HG02884 (cell line): ENCODE measurements at regions not wholly inside any gene's neighbourhood (a gene's known extent, or its start where the extent isn't known, plus 50 kb on each side); places are given as distances from the start of the nearest gene placed in this dataset.

Experiments used
- ATAC-seq: cut with Tn5 transposase; IDR thresholded peaks from one replicate; pipeline ENCODE4 v1.9.1; 2021; ENCODE audit warnings: mild to moderate bottlenecking, moderate library complexity; ENCODE audit not compliant: unreplicated experiment

GRCh38 chr2:611519-611918 lies 65.7 kb downstream of the TMEM18 start:
- ATAC-seq, result no peak

DNA sequence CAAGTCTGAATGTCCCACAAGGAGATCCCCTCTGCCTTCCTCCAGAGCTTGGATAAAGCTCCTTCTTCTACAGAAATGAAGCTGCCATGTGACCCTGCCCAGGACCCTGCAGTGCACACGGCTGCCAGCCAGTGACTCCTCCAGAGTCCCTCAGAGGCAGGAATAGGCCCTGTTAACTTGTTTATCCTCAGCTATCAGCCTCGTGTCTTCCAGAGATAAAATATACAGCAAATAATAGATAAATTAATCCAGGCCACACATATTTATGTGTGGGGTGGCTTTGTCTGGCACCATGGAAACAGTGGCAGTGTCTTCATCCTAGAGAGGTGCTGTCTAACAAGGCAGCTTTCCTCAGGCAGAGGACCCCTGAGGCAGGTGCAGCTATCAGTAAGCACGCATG lies 66.7 kb downstream of the TMEM18 start:
- no peak for ATAC-seq

- ATAC-seq, result no peak
These were observed 67.3 kb downstream of the TMEM18 start for GRCh38 chr2:609881-610280.

GRCh38 chr2:609449-609848 lies 67.8 kb downstream of the TMEM18 start:
- no peak for ATAC-seq

GRCh38 chr2:608711-609110 lies 68.5 kb downstream of the TMEM18 start:
- ATAC-seq, result no peak

DNA sequence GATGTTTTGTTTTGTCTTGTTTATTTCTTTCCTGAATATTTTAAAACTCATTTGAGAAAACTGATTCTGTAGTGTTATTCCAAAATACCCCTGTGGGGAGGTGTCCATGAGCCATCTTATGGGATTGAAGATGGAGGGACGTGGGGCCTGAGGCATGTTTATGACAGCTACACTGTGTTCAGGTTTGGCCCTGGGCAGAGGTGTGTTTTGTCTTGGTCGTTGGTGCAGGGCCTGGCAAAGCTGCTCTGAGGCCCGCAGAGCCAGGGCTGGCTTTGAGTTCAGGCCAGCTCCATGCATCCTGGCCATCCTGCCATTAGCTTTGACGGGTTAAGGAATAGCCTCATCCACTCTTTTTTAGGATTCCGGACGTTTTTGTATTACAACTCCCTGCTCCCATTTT lies 68.9 kb downstream of the TMEM18 start:
- no peak for ATAC-seq

- no peak for ATAC-seq
These were observed 69.5 kb downstream of the TMEM18 start for GRCh38 chr2:607709-608108.

- no peak for ATAC-seq
These were observed 70.0 kb downstream of the TMEM18 start for GRCh38 chr2:607172-607571.

DNA sequence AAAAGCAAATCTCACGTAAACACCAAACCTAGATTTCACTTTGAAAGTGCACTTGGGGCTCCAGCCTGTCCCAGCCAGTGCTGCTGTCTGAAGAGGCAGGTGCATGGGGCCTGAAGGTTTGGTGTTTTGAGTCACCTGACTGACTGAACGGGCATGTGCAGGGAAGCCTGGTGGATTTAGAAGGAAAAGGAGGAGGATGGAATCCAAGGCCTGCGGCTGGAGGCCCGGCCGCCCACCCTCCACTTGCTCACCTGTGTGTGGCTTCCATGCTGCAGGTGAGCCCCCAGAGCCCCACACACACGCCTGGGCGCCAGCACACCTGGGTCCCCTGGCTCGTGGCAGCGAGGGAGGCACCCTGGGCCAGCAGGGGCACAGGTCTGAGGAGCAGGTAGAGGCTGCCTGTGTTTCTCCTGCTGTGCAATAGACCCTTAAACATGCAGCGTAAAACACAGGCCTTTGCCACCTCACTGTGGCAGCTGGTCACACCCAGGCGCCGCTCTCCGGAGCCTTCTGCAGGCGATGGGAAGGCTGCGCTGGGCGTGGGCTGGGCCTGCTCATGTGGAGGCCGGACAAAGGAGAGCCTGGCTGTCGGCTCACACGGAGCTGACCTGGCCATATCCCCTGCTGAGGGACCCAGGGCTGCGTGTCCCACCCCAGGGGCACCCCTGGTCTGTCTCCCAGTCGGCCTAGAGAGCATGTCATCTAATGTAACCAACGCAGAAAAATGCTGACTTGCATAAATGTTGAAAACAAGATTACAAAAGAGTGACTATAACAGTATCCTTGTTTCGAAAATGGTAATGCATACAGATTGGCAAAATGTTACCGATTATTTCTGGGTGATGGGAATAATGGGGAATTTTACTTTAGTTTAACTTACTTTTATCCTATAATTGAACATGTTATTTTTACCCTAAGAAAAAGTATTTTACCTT lies 71.3 kb downstream of the TMEM18 start:
- ATAC-seq, result no peak

- no peak for ATAC-seq
These were observed 72.2 kb downstream of the TMEM18 start for GRCh38 chr2:604854-605524.

GRCh38 chr2:604385-604784 lies 72.8 kb downstream of the TMEM18 start:
- no peak for ATAC-seq

DNA sequence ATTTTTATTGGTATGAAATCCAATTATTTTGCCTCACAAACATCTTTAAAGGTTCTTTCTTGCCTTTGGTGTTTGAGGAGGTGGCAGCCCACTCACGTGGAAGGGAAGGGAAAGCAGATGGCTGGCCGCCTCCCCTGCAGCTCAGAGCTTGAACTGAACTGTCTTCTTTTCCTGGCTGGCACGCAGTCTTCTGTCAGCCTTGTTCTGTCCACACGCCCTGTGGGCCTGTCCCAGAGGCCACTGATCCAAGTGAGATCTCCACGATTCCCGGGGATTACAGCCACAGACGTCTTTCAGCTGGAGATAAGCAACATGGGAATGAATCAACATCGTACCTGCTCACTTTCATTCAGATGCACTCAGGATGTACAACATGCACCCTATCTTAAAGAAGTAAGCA lies 73.3 kb downstream of the TMEM18 start:
- no peak for ATAC-seq

GRCh38 chr2:603427-603826 lies 73.8 kb downstream of the TMEM18 start:
- no peak for ATAC-seq

DNA sequence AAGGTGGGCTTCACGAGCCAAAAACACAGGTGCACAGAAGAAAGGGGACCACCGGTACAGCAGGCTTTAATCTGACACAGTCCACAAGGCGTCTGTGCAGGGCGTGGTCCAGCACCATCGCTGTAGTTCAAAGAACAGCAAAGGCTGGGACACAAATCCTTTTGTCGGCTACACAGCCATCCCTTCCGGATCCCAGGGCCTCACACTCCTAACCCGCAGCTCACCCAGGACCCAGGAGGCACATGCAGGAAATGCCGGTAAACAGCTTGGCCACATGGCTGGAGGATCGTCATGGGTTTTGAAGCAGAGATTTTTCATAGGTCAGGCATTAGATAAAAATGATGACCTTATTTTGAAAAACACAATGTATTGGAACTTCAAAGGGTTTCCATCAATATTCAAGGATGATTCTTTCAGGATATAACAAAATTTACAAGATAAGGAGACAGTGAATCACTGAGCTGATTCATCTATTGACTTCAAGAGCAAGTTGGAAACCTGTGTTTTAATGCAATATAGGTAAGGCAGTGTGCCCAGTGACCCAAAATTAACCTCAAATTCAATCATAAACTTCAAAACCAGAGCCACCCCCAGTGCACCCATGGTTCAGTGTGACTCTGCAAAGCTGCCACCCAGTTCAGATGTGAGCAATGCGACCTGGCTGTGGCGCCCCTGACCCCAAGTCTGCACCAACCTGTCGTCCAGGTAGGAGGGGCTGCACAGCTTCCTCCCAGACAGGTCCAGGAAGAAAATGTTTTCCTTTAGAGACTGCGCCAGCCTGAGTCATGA lies 74.4 kb downstream of the TMEM18 start:
- ATAC-seq, result no peak

DNA sequence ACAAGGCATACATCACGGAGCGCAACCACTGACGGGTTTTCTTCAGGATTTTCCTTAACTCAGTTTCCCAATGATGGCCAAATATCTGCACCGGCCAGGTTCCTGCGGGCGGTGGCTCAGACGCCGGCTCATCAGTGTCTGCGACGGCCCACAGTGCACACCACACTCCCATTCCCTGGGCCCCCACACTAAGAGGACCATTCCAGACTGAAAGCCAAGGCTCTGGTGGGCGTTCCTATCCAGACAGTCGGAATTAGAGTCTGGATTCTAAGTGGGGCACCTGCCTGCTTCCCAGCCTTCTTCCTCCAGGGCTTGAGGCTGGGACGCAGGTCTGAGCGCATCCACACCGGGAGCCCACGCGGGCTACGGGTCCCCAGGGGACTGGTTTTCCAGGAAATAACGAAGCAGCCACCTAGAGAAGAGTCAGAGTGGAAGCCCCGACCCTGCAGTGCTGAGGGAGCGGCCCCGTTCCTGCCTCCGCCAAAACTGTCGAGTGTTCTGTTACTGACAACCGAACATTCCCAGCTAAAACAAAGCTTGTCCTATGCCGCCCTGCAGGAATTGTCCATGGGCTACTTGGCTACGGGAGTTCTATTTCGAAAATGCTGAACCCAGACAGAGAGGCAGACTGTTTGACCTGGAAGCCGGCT lies 75.3 kb downstream of the TMEM18 start:
- ATAC-seq, result no peak

GRCh38 chr2:601387-601698 lies 75.9 kb downstream of the TMEM18 start:
- ATAC-seq, result no peak

DNA sequence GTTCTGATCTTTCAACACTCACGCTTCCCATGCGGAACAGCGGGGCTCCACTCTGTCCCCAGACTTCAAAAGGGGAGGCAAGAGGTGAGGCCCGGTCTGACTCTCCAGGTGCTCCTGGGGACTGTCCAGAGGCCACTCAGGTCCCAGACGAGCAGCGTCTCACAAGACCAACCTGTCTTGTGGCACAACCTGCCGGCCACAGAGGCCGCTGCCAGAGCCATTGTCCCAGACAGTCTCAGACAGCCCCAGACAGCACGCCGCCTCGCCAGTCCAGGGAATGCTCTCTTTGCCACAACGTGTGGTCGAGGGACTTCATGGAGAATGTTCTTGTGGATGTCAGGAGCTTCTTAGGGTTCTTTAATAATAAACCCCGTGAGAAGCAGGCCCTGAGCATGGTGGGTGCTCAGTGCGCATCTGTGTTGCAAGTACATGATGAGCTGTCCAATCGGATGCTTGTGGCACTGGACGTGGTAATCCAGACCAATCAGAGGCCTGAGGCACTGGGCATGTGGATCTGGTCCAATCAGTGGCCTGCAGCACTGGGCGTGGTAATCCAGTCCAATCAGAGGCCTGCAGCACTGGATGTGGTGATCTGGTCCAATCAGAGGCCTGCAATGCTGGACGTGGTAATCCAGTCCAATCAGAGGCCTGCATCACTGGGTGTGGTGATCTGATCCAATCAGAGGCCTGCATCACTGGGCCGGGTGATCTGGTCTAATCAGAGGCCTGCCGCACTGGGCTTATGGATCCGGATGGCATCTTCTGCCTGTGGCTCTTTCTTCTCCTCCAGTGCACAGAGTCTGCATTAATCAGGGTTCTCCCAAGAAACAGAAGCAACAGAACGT lies 76.4 kb downstream of the TMEM18 start:
- ATAC-seq, result no peak

DNA sequence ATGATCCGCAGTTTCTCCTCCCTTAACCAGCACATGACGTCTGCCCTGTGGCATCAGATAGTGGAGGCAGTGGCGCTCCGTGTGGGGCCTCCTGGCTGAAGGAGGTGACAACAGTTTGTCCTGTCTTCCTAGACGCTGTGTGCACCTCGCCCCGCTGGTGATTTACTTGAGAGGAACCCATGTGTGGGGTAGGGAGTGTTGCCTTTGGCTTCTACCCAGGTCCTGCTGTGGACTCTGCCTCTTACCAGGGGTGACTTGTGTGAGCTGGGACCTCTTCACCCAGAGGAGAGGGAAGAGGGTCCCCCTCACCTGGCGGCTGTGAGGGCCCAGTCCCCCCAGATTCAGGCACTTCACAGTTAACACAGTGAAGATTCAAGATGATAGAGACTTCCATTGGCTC lies 77.6 kb downstream of the TMEM18 start:
- ATAC-seq, result no peak

DNA sequence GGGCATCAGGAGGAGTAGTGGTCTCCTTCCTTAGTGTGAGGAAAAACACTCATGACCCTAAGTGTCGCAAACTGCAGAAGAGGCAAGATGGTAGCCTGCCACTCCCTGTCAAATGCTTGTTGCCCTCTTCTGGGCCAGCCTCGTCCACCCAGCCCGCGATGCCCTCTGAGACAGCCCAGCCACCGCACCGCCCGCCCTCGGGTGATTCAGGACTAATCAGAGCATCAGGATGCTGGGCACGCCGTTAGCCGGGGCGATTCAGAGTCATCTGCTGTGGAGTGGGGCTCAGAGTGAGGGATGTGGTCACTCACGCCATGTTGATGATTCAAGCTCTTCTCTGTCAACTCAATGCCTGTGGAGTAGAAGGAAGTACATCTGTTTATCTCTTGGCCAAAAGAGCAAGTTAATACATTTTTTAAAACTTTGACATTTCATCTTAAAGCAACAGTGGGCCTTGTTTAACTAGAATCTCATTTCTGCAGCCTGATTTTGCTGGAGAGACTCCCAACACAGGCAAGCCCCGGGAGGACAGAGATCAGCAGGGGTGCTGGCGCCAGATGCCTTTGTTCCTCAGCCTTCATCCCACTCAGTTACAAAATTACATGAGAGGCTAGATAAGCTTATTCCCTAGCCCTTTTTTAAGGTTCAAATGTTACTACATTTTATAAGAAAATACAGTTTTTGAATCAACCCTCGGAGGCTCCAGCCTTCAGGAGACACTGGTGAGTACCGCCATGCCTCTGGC lies 79.0 kb downstream of the TMEM18 start:
- ATAC-seq, result no peak
